HEK293 (cell line): ENCODE measurements at regions not wholly inside any gene's neighbourhood (a gene's known extent, or its start where the extent isn't known, plus 50 kb on each side); places are given as distances from the start of the nearest gene placed in this dataset.

Experiments
- CTCF ChIA-PET: fragments of 350-600 bp; formaldehyde crosslinking; extraction: SDS; loops from one replicate; lab custom pipeline; 2021; ENCODE audit warnings: antibody characterized with exemption; lab: Yijun Ruan, JAX
- POLR2A ChIA-PET: fragments of 300-600 bp; formaldehyde crosslinking; extraction: SDS; loops from one replicate; lab custom pipeline; 2020; ENCODE audit warnings: antibody characterized with exemption, inconsistent platforms; lab: Yijun Ruan, JAX
- H3K27ac ChIP-seq: fragments of 200-500 bp; sonication (Bioruptor generic); 2 replicates; pipeline ENCODE4 v1.5.1; 2014; ENCODE audit warnings: low read depth, low read length, control low read depth, inconsistent platforms; ENCODE audit errors: extremely low read depth
- H3K36me3 ChIP-seq, 2 experiments: fragments of 200-500 bp in 1 of 2; sonication (Bioruptor generic) in 1 of 2; 1 replicate in 1 of 2; 2 replicates in 1 of 2; pipeline ENCODE4 v1.5.1; 2014 to 2017; ENCODE audit warnings: inconsistent platforms in 2 of 2, low read length in 2 of 2; ENCODE audit not compliant: control insufficient read depth in 2 of 2, insufficient read depth in 1 of 2
- H3K4me1 ChIP-seq: fragments of 200-500 bp; sonication (Bioruptor generic); 2 replicates; pipeline ENCODE4 v1.5.1; 2014; ENCODE audit warnings: mild to moderate bottlenecking, low read length, inconsistent platforms; ENCODE audit not compliant: control insufficient read depth, insufficient read depth
- H3K4me3 ChIP-seq: 2 replicates; pipeline ENCODE4 v1.5.1; 2011; ENCODE audit warnings: low read depth, mild to moderate bottlenecking, control low read depth, low read length, moderate library complexity
- H3K9me3 ChIP-seq: fragments of 200-500 bp; sonication (Bioruptor generic); 2 replicates; pipeline ENCODE4 v1.5.1; 2014; ENCODE audit warnings: low read depth, low read length, inconsistent platforms; ENCODE audit not compliant: control insufficient read depth, insufficient read depth
- GLI4 ChIP-seq: fragments of 450-650 bp; formaldehyde crosslinking; IDR thresholded peaks from 2 replicates; pipeline ENCODE4 v1.5.1; 2016; ENCODE audit warnings: missing biosample characterization, missing genetic modification characterization
- KLF7 ChIP-seq: fragments of 450-650 bp; formaldehyde crosslinking; IDR thresholded peaks from 2 replicates; pipeline ENCODE4 v1.5.1; 2016; ENCODE audit warnings: missing biosample characterization, missing genetic modification characterization, borderline replicate concordance
- PRDM1 ChIP-seq: fragments of 450-650 bp; formaldehyde crosslinking; IDR thresholded peaks from 2 replicates; pipeline ENCODE4; 2016; ENCODE audit warnings: missing biosample characterization, missing genetic modification characterization
- REPIN1 ChIP-seq: fragments of 450-650 bp; formaldehyde crosslinking; IDR thresholded peaks from 2 replicates; pipeline ENCODE4 v1.5.1; 2017; ENCODE audit warnings: missing biosample characterization, missing genetic modification characterization, low read depth
- SP7 ChIP-seq: fragments of 450-650 bp; formaldehyde crosslinking; IDR thresholded peaks from 2 replicates; pipeline ENCODE4 v1.5.1; 2016; ENCODE audit warnings: missing biosample characterization, missing genetic modification characterization
- ZBTB21 ChIP-seq: fragments of 450-650 bp; formaldehyde crosslinking; IDR thresholded peaks from 2 replicates; pipeline ENCODE4 v1.5.1; 2017; ENCODE audit warnings: missing biosample characterization, missing genetic modification characterization
- ZBTB8A ChIP-seq: fragments of 450-650 bp; formaldehyde crosslinking; IDR thresholded peaks from 2 replicates; pipeline ENCODE4 v1.5.1; 2016; ENCODE audit warnings: missing biosample characterization, missing genetic modification characterization
- ZNF133 ChIP-seq: fragments of 450-650 bp; formaldehyde crosslinking; IDR thresholded peaks from 2 replicates; pipeline ENCODE4 v1.5.1; 2016; ENCODE audit warnings: missing biosample characterization, missing genetic modification characterization
- ZNF157 ChIP-seq: fragments of 450-650 bp; formaldehyde crosslinking; IDR thresholded peaks from 2 replicates; pipeline ENCODE4 v1.5.1; 2016; ENCODE audit warnings: missing biosample characterization, missing genetic modification characterization
- ZNF16 ChIP-seq: fragments of 450-650 bp; formaldehyde crosslinking; IDR thresholded peaks from 2 replicates; pipeline ENCODE4 v1.5.1; 2016; ENCODE audit warnings: low read depth, missing biosample characterization, missing genetic modification characterization
- ZNF350 ChIP-seq: fragments of 450-650 bp; formaldehyde crosslinking; IDR thresholded peaks from 2 replicates; pipeline ENCODE4 v1.5.0; 2017; ENCODE audit warnings: missing biosample characterization, mild to moderate bottlenecking, missing genetic modification characterization
- ZNF544 ChIP-seq: fragments of 450-650 bp; formaldehyde crosslinking; IDR thresholded peaks from 2 replicates; pipeline ENCODE4 v1.5.0; 2017; ENCODE audit warnings: missing biosample characterization, missing genetic modification characterization
- ZNF76 ChIP-seq: fragments of 450-650 bp; formaldehyde crosslinking; IDR thresholded peaks from 2 replicates; pipeline ENCODE4; 2016; ENCODE audit warnings: low read depth, missing biosample characterization, missing genetic modification characterization, borderline replicate concordance
- ZNF776 ChIP-seq: fragments of 450-650 bp; formaldehyde crosslinking; IDR thresholded peaks from 2 replicates; pipeline ENCODE4 v1.5.0; 2017; ENCODE audit warnings: missing biosample characterization, missing genetic modification characterization, borderline replicate concordance
- ZNF791 ChIP-seq: fragments of 450-650 bp; formaldehyde crosslinking; IDR thresholded peaks from 2 replicates; pipeline ENCODE4 v1.5.1; 2016; ENCODE audit warnings: missing biosample characterization, missing genetic modification characterization
- TF ChIP-seq, protein P1 (sequence below): fragments of 450-650 bp; formaldehyde crosslinking; IDR thresholded peaks from 2 replicates; pipeline ENCODE4 v1.5.1; 2016; ENCODE audit warnings: missing biosample characterization, missing genetic modification characterization, low read depth
- TF ChIP-seq, protein P2 (sequence below): fragments of 450-650 bp; formaldehyde crosslinking; IDR thresholded peaks from 2 replicates; pipeline ENCODE4 v1.5.1; 2016; ENCODE audit warnings: missing biosample characterization, missing genetic modification characterization
- TF ChIP-seq, protein P3 (sequence below): fragments of 450-650 bp; formaldehyde crosslinking; IDR thresholded peaks from 2 replicates; pipeline ENCODE4 v1.5.1; 2016; ENCODE audit warnings: missing biosample characterization, missing genetic modification characterization
- TF ChIP-seq, protein P4 (sequence below): fragments of 450-650 bp; formaldehyde crosslinking; IDR thresholded peaks from 2 replicates; pipeline ENCODE4 v1.5.1; 2017; ENCODE audit warnings: missing biosample characterization, missing genetic modification characterization

DNA sequence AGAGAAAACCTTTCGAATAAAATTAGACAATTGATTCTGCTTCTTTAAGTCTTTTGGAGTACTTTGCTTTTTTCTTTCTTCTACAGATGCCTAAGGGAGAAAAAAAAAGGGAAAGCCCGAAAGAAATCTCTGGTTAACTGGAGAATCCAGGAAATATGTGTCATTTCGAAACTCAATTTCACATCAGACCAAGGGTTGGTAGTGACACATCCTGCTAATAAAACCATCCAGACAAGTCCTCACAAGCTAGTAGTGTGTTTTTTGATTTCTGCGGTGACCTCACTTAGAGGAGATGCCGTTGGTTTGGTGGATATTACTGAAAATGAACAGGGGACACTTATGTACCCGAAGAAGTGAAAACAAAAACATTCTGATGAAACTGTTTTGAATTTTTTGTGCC lies 726.5 kb upstream of the ADAMTS5 start:
- Histone ChIP-seq H3K9me3 (no peaks in the 10 kb centered on the region; the same call in 1 of the 2 replicates), H3K4me1 (no peaks in the 10 kb centered on the region), H3K36me3 (no peaks in the 10 kb centered on the region), H3K4me3 (no peak overlapping the region), H3K27ac (no peak overlapping the region)
- ChIA-PET CTCF (interaction anchor here (1.3 kb wide), 1 partner anchor 1052 kb away, joined by 3 read pairs; no protein-coding TSS in a partner anchor), POLR2A (no interaction called here)
- TF ChIP-seq ZNF16: no peak
- TF ChIP-seq, protein P1, sequence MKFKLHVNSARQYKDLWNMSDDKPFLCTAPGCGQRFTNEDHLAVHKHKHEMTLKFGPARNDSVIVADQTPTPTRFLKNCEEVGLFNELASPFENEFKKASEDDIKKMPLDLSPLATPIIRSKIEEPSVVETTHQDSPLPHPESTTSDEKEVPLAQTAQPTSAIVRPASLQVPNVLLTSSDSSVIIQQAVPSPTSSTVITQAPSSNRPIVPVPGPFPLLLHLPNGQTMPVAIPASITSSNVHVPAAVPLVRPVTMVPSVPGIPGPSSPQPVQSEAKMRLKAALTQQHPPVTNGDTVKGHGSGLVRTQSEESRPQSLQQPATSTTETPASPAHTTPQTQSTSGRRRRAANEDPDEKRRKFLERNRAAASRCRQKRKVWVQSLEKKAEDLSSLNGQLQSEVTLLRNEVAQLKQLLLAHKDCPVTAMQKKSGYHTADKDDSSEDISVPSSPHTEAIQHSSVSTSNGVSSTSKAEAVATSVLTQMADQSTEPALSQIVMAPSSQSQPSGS: no peak
- TF ChIP-seq ZNF76 (tag by site-specific recombination): no peak
- TF ChIP-seq SP7 (tag by site-specific recombination): no peak

DNA sequence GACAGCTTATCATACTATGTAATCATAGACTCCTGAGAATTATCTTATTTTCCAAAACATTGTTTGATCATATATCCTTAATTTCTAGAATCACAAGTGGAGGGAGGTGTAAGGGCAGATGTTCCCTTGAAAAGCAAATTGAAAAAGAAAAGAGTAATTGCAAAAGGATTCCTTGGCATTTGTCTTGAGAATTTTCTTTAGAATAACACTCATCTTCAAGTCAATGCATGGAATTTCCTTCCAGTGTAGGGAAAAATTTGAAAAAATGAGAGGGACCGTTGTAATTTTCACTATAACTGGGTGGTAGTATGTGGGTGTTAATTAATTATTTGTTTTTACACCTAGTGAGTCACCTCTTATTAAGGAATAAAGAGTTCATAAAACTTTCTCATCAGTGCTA lies 724.6 kb upstream of the ADAMTS5 start:
- TF ChIP-seq ZNF791 (tag by site-specific recombination) (no peak), GLI4 (tag by site-specific recombination) (no peak), KLF7 (tag by site-specific recombination) (no peak), REPIN1 (no peak), ZNF350 (no peak), ZBTB21 (tag by site-specific recombination) (no peak), ZNF157 (no peak), ZNF544 (no peak), PRDM1 (tag by site-specific recombination) (no peak), ZNF76 (tag by site-specific recombination) (no peak), ZBTB8A (tag by site-specific recombination) (no peak), ZNF776 (tag by site-specific recombination) (no peak), ZNF133 (tag by site-specific recombination) (no peak)
- TF ChIP-seq, protein P2, sequence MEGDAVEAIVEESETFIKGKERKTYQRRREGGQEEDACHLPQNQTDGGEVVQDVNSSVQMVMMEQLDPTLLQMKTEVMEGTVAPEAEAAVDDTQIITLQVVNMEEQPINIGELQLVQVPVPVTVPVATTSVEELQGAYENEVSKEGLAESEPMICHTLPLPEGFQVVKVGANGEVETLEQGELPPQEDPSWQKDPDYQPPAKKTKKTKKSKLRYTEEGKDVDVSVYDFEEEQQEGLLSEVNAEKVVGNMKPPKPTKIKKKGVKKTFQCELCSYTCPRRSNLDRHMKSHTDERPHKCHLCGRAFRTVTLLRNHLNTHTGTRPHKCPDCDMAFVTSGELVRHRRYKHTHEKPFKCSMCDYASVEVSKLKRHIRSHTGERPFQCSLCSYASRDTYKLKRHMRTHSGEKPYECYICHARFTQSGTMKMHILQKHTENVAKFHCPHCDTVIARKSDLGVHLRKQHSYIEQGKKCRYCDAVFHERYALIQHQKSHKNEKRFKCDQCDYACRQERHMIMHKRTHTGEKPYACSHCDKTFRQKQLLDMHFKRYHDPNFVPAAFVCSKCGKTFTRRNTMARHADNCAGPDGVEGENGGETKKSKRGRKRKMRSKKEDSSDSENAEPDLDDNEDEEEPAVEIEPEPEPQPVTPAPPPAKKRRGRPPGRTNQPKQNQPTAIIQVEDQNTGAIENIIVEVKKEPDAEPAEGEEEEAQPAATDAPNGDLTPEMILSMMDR (tag by site-specific recombination): no peak
- TF ChIP-seq, protein P3, sequence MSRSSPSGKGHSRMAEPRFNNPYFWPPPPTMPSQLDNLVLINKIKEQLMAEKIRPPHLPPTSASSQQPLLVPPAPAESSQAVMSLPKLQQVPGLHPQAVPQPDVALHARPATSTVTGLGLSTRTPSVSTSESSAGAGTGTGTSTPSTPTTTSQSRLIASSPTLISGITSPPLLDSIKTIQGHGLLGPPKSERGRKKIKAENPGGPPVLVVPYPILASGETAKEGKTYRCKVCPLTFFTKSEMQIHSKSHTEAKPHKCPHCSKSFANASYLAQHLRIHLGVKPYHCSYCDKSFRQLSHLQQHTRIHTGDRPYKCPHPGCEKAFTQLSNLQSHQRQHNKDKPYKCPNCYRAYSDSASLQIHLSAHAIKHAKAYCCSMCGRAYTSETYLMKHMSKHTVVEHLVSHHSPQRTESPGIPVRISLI (tag by site-specific recombination): no peak
- TF ChIP-seq, protein P4, sequence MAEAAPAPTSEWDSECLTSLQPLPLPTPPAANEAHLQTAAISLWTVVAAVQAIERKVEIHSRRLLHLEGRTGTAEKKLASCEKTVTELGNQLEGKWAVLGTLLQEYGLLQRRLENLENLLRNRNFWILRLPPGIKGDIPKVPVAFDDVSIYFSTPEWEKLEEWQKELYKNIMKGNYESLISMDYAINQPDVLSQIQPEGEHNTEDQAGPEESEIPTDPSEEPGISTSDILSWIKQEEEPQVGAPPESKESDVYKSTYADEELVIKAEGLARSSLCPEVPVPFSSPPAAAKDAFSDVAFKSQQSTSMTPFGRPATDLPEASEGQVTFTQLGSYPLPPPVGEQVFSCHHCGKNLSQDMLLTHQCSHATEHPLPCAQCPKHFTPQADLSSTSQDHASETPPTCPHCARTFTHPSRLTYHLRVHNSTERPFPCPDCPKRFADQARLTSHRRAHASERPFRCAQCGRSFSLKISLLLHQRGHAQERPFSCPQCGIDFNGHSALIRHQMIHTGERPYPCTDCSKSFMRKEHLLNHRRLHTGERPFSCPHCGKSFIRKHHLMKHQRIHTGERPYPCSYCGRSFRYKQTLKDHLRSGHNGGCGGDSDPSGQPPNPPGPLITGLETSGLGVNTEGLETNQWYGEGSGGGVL (tag by site-specific recombination): no peak
- TF ChIP-seq, all 188 proteins: peak for 0
- ChIA-PET CTCF (no interaction called here), POLR2A (no interaction called here)
- H3K9me3 ChIP-seq: no peaks in the 10 kb centered on the region; the same call in 1 of the 2 replicates
- H3K27ac ChIP-seq: no peak overlapping the region
- no peaks in the 10 kb centered on the region for H3K4me1 ChIP-seq
- H3K36me3 ChIP-seq: no peaks in the 10 kb centered on the region
- no peak overlapping the region for H3K4me3 ChIP-seq
